Cardiac septum (tissue), 1 donor: ENCODE measurements at regions not wholly inside any gene's neighbourhood (a gene's known extent, or its start where the extent isn't known, plus 50 kb on each side); places are given as distances from the start of the nearest gene placed in this dataset.

Source experiments
- DNase-seq: peaks from one replicate; pipeline ENCODE4 v3.0.0-alpha.2; 2020; ENCODE audit warnings: low spot score
- intact Hi-C: fragments of 100-400 bp; cut with DNase I; formaldehyde crosslinking; loops from one replicate; pipeline ENCODE4 v1.14.0; 2022
- donor health status: DM: no; HTN: no; CAD: no.

GRCh38 chr19:34825212-34825611 is 52.2 kb upstream of the ZNF599 start:
- DNase-seq: no peak
- intact Hi-C loops: no loop called here

- intact Hi-C loops: no loop called here
- DNase-seq: no peak
These were observed 51.7 kb upstream of the ZNF599 start for GRCh38 chr19:34824686-34825085.
